GM20000 (cell line): ENCODE measurements at regions not wholly inside any gene's neighbourhood (a gene's known extent, or its start where the extent isn't known, plus 50 kb on each side); places are given as distances from the start of the nearest gene placed in this dataset.

Experiments used
- DNase-seq: peaks from one replicate; pipeline ENCODE4 v3.0.0; 2012; ENCODE audit warnings: low spot score
- CTCF ChIP-seq: IDR thresholded peaks from 2 replicates; pipeline ENCODE4 v1.5.1; 2012; ENCODE audit warnings: mild to moderate bottlenecking, control low read depth; ENCODE audit errors: extremely low read depth, missing control alignments

- no peak for DNase-seq
- no peak for TF ChIP-seq CTCF
Measured at GRCh38 chrY:7471976-7472375, 560.4 kb upstream of the AMELY start.

GRCh38 chrY:7470037-7470436 lies 558.5 kb upstream of the AMELY start:
- TF ChIP-seq CTCF = no peak
- no peak for DNase-seq

- no peak for TF ChIP-seq CTCF
Measured at GRCh38 chrY:7468951-7469745, 557.6 kb upstream of the AMELY start.

GRCh38 chrY:7467796-7468520 lies 556.4 kb upstream of the AMELY start:
- no peak for TF ChIP-seq CTCF
- DNase-seq = no peak

More at GRCh38 chrY:7468951-7469745, 557.6 kb upstream of the AMELY start:
- no peak for DNase-seq

GRCh38 chrY:7465185-7465621 lies 553.7 kb upstream of the AMELY start:
- TF ChIP-seq CTCF = no peak

GRCh38 chrY:7464742-7465141 lies 553.2 kb upstream of the AMELY start:
- DNase-seq = no peak
- TF ChIP-seq CTCF = no peak

More at GRCh38 chrY:7465185-7465621, 553.7 kb upstream of the AMELY start:
- no peak for DNase-seq

GRCh38 chrY:7463711-7464110 lies 552.2 kb upstream of the AMELY start:
- TF ChIP-seq CTCF = no peak

More at GRCh38 chrY:7463711-7464110, 552.2 kb upstream of the AMELY start:
- DNase-seq = no peak
